NCI-H2171 (cell line): ENCODE measurements at regions not wholly inside any gene's neighbourhood (a gene's known extent, or its start where the extent isn't known, plus 50 kb on each side); places are given as distances from the start of the nearest gene placed in this dataset.

Experiments used
- DNase-seq: peaks from one replicate; lab custom pipeline; 2025; lab: John Stamatoyannopoulos, UW

DNA sequence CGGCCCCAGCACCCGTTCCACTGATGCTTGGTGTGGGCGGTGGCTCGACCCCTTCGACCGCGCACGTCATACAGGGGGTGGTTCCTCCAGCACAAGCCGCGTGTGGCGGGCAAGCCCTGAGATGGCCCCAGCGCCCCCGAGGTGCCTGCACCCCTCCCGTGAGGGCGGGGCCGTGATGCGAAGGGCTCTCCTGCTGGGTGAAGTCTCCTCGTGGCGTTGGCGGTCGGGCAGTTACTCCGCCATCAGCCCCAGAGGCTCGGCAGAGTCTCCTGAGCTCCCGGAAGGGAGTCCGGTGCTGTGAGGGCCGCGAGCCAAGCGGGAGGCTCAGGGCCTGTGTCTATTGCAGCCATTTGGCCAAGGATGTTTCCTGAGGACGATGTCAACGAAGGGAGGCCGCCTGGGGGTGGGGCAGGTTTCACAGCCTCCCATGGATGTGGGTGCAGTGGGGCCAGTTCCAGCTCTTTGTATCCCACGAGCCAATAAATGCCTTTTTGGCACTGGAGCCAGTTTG, 78.1 kb upstream of the GALNT9 start:
- DNase-seq: peak; percentile 65

DNA sequence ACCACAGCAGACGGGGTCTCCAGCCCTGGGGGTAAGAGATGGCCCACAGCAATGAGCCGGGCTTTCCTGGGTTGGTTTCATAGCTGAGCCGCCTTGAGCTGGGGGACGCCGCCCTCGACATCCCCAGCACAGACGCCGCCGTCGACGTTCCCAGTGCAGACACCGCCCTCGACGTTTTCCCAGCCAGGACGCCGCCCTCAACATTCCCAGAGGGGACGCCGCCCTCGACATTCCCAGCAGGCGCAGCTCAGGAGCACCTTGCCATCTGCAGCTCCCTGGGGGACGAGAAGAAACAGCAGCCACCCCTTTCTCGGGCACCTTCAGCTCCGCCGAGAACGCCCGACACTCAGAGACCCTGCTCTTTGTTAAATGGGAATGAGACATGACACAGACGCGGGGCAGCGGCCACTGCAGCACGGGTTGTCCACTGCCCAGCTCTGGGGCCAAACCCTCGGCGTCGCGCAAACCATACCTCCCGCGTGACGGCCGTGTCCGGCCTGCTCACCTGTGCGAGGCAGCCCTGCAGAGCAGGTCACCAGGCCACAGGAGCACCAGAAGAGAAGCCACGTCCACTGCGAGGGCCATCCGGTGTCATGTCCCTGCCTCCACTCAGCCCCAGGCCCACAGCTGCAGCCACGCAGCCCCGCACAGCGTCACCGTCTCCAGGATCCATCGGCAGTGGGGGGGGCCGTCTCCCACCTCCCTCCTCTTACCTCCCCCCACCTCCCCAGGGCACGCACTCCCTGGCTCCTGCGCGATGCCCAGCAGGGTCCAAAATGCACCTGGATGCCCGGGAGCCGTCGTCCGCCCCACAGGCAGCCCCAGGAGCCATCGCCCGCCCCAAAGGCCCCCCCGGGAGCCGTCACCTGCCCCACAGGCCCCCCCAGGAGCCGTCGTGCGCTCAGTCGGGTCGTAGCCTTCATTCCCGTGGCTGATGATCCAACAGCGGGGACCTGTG, 77.4 kb upstream of the GALNT9 start:
- peak; percentile 26 for DNase-seq

DNA sequence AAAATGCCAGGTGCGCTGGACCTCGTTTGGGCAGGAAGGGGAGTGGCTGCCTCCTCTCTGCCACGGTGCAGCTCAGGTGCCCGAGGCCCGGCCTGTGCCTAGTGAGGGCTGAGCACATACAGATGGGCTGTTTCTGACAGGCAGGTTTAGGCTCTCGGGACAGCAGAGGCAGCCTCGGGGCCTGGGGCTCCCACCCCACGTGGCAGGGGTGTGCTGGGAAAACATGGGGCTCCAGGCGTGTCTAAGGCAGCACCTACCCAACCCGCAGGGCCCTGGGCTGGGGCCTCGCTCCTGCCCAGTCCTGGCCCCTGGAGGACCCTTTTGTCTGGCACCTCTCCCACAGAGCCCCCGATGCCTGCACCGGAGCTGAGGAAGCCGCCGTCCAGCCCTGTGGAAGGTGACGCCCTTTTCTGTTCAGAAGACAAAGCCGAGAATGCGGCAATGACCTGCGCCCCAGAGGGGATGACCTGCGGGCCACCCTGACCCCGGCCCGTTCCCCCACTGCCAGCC, 76.4 kb upstream of the GALNT9 start:
- DNase-seq: no peak

DNA sequence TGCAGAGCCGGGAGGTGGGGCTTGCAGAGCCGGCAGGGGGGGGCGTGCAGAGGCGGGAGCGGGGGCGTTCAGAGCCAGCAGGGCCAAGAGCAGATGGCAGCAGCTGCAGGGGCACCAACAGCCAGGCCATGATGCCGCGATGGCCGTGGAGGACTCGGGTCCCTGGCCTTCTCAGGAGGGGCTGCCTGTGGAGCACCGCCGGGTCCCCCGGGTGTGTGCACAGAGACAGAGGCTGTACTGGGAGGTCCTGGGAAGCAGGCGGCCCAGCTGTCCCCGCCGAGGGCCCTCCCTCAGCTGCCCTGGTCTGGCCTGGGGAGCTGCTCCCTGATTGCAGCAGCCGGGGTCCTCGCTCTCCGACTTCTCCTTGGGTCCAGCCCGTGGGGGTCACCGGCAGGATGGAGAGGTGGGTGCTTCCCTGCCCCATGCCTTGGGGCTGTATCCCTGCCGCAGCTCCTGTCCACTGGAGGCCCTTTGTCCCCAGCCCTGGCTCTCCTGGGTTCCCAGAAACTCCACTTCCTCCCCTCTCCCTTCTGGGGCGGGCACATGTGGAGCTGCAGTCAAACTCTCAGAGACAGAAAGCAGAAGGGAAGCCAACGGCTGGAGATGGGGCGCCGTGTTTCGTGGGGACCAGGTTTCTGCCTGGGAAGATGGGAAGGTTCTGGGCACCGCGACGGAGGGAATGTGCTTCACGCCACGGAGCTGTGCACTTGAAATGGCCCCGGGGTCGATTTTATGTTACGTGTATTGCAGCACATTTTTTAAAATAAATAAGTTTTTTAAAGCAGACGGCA, 75.8 kb upstream of the GALNT9 start:
- no peak for DNase-seq

DNA sequence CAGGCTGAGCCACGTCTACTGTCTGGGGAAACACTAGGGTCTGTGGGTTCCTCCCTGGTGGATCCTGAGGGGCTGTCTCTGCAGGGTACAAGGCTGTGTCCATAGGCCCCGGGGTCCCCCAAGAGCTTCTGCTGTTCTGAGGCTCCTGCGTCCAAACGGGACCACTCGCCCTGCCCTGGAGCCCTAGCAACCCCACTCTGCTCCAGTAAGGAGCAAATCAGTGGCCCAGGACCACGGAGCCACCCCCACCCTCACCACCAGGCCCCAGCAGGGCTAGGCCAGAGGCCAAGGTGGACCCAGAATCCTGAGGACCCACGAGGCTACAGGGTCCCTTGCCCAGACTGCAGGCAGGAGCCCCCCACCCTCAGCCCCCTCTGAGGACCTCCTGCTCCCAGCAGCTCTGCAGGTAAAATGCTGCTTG, 75.1 kb upstream of the GALNT9 start:
- no peak for DNase-seq

DNA sequence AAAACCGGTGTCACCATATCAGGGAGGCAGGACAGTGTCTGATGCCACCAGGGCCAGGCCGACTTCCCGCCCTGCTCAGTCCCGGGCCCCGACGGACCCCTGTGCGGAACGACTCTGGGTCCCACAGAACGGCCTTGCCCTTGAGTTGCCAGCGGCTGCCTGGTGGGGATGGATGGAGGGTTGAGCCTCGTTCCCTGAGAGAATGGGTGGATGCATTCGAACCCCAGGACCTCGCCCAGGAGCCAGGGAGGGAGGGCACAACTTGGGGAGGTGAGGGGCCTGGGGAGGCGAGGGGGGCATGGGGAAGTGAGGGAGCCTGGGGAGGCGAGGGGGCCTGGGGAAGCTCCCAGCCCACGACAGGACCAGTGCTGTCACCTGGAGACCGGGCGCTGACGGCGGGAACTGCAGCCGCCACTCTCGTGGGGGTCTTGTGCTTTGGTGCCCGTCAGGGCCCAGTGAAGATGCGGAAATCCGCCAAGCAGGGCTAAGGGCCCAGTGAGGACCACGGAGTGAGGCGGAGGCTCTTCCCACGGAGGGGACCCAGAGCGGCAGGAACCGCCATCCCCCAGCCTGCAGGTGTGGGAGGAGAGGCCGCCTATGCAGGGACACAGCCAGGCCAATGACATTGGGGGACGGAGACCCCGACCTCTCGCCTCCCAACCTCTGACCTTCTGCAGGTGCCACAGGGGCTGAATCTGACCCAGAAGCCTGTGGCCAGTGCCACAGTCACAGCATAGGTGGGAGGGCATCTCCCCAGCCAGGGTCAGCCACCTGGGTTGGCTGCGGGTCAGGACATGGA, 74.4 kb upstream of the GALNT9 start:
- no peak for DNase-seq

DNA sequence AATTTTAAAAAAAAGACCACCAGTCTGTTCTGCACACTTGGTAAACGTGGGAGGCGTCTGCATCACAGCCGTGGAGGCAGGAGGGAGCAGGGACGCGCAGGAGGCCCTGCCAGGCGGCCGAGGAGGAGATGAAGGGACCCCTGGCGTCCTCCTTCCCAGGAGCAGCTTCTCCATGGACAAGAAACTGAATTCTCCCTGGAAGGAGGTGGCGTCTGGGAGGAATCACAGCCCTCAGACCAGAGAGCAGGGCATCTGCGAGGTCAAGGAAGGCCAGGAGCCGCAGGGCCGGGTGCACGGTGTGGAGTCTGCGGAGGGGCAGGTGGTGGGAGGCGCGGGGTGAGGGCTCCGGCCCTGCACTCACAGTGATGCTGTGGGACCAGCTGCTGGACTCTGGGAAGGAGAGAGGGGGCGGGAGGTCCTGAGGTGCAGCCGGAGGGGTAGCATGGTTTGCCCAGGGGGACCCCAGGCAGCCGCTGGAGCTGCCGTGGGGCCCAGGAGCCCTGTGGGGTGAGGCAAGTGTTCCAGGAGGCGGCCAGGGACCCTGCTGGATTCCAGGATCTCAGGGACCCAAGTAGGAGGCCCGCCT, 73.5 kb upstream of the GALNT9 start:
- no peak for DNase-seq

DNA sequence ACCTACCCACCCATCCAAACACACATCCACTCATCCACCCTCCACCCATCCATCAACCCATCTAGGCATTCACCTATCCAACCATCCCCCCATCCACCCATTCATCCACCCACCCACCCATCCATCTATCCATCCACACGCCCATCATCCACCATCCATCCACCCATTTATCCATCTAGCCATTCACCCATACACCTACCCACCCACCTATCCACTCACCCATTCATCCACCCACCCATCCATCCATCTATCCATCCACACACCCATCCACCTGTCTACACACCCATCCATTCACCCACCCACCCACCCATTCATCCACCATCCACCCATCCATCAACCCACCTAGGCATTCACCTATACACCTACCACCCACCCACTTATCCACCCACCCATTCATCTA, 72.6 kb upstream of the GALNT9 start:
- DNase-seq: no peak

DNA sequence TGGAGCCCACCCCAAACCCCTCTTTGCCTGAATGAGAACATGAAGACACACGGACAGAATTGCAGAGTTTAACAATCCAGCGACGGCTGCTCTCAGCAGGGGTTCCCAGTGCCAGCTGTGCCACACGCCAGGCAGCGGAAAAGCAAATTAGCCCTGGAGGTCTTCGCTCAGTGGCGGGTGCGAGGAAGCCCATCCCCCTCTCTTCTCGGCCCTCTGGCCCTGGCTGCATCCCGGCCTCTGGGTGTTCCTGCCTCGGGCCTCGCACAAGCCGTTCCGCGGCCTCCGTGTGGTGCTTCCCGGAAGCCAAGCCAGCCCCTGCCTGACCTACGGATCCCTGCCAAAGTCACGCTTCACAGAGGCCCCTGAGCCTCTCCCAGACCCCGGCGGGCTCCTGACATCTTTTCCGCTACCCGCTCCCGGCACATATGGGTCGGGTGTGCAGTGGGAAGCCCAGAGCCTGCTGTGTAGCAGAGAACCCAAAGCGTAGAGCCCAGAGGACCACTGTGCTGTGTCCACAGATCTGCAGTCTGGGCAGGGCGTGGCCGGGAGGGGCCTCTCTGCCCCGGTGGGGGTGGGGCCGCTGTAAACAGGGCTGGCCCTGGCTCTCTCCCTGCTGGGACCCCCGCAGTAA, 70.7 kb upstream of the GALNT9 start:
- DNase-seq: peak; percentile 59

DNA sequence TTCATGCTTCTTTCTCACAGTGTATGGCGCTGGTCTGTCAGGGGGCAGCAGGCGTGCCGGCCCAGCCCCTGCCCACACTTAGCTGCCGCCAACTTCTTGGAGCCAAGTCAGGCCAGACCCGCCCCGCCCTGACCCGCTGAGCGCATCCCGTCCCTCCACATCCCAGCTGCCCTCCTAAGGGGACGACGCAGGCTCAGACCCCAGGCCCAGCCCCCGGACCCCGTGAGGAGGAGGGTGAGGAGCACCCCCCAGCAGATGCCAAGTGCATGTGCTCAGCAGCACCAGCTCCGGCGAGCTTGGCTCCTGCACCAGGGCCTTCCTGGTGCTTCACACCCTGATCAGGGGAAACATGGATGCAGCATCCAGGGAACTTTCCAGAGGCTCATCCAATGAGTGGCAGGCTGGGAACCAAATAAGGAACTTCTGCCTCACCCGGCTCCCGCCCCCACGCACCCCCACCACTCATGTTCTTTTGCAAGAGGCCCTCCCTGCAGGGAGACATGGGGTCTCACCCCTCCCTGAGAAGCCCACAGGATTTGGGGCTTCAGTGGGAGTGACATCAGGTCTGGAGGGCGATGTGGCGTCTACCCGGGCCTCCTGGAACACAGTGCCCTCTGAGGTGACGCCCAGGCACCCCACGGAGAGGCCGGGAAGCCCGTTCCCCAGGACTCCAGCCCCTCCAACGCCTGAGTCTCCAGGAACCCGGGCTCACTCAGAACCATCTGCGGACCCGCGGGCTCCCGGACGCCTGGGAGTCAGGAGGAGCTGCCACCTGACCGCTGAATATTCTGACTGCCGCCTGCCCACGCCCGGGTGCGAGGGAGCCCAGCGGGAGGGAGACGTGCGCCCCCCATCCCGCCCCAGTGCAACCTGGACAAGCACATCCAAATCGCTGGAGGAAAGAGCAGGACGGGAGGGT, 70.0 kb upstream of the GALNT9 start:
- DNase-seq: no peak

DNA sequence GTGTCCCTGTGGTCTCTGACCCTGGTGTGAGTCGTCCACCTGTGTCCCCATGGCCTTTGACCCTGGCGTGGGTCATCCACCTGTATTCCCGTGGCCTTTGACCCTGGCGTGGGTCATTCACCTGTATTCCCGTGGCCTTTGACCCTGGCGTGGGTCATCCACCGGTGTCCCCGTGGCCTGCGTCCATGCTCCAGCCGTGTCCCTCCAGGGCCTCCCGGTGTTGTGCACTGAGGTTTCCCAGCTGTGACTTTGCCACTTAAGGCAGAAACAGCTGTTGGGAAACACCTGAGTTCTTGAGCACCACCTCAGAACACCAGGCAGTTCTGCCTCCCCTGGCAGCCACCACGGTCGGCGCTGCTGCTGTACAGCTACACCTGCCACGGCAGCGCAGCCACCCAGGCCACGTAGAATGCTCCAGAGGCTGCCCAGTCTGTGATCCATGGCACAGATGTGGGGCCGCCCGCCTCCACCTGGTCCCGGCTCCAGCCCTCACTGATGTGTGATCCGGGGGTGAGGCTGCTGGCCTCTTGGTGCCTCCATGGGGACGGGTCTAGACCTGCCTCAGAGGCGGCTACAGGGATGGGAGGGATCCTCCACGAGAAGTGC, 69.1 kb upstream of the GALNT9 start:
- peak; percentile 29 for DNase-seq

DNA sequence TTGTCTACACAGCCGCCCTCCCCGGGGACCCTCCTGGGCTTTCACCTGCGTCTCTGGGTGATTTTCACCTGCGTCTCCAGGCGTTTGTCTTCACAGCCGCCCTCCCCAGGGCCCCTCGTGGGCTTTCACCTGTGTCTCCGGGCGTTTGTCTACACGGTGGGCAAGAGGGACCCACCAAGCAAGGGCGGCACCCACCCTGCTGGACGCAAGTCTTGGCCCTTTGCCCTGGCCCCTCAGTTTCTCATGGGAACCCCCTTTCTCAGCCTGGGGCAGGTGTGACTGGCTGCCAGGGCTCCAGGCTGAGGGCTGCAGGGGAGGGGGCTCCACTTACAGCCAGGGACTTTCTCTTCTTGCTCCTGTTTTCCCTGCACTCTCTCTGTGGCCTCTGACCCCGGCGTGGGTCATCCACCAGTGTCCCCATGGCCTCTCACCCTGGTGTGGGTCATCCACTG, 68.6 kb upstream of the GALNT9 start:
- no peak for DNase-seq

DNA sequence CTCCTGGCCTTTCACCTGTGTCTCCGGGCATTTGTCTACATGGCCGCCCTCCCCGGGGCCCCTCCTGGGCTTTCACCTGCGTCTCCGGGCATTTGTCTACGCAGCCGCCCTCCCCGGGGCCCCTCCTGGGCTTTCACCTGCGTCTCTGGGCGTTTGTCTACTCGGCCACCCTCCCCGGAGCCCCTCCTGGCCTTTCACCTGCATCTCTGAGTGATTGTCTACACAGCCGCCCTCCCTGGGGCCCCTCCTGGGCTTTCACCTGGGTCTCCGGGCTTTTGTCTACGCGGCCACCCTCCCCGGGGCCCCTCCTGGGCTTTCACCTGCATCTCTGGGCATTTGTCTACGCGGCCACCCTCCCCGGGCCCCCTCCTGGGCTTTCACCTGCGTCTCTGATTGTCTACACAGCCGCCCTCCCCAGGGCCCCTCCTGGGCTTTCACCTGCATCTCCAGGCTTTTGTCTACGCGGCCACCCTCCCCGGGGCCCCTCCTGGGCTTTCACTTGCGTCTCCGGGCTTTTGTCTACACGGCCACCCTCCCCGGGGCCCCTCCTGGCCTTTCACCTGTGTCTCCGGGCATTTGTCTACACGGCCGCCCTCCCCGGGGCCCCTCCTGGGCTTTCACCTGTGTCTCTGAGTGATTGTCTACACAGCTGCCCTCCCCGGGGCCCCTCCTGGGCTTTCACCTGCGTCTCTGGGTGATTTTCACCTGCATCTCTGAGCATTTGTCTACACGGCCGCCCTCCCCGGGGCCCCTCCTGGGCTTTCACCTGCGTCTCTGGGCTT, 68.0 kb upstream of the GALNT9 start:
- DNase-seq: no peak

DNA sequence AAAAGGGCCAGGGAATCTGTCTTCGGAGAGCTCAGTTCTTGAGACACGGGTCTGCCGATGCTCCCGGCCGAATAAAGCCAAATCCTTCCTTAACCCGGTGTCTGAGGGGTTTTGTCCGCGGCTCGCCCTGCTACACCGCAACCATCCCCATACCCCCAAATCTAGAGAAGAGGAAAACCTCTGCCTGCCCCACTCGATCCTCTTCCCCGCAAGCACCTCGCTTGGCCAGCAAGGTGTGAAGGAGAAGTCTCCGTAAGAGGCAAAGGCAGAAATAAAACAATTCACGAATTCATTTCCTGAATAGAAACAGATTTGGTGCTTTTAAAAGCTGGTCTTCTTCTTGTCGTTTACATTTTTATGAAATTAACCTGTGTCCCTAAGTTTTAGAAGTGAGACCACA, 67.3 kb upstream of the GALNT9 start:
- DNase-seq: no peak

DNA sequence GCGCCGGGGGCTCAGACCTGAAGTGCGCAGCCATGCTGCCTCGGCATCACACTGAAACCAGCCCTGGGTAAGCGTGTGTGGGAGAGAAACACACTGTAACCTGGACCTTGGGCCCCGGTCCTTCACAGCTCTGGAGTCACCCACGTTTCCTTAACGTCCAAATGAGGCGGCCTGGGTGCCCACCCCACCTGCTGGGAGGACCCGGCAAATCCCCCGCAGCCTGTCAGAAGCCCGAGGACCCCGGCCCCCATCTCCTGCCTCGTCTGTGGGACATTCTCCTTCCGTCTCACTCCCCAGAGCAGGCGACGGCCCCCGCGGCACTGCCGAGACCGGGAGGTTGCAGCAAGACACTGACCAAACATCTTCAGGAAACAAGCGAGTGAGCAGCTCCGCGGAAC, 66.5 kb upstream of the GALNT9 start:
- DNase-seq: no peak

DNA sequence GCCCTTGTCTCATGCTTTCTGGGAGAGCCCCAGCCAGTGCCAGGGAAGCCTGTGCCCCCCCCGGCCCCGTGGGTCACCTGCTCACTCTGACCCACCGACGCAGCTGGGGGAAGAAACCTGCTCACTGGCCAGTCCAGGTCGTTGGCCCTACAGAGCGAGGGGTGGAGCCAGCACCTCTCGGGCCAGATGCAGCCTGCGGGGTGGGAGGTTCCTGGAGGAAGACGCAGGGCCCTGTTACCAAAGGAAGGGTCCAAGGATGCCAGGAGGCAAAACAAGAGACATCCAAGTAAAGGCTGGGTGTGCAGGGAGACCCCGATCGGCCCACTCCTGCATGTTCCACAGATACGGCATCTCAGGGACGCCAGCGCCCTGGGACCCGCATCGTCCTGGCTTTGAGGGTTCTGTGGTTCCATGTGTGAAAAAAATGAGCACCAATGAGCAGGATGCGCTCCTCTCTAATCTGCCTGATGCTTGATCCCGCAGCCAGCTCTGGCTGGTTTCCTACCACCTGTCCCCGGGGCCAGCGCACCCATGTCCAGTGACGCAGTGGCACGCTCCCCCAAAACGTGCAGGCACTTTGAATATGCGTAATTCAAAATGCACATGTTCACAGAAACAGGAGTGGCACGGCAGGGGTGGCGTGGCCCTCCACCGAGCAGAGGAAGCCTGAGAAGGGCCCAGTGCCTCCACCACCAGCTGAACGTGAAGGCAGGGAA, 66.0 kb upstream of the GALNT9 start:
- no peak for DNase-seq

DNA sequence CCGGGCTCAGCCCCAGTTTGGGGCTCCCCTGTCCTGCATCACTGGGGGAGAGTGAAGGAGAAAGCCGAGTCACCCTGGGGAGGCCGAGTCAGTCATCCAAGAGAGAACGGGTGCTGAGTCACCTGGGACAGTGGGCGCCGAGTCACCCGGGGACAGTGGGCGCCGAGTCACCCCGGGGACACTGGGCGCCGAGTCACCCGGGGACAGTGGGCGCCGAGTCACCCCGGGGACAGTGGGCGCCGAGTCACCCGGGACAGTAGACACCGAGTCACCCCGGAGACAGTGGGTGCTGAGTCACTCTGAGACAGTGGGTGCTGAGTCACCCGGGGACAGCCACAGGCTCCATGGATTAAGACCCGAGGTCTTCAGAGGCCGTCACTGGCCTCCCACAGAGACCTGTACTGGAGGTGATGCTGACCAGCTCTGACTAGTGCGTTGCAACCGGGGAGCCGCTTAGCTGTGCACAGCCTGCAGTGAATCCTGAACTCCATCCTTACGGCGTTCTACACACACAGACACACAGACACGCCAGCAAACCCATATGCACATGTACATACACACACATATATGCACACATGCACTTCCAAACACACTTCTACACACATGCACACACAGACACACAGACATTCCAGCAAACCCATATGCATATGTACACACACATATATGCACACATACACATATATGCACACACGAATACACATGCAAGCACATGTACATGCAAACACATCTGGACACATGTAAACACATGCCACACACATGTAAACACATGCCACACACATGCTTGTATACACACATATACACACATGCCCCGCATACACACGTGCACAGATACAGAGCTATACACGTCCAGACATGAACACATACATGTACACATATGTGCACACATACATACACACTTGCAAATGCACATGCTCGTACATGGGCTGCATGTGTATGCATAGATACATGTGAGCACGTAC, 64.9 kb upstream of the GALNT9 start:
- DNase-seq: no peak
